ENCODE measurements at regions not wholly inside any gene's neighbourhood (a gene's known extent, or its start where the extent isn't known, plus 50 kb on each side); places are given as distances from the start of the nearest gene placed in this dataset.

DNA sequence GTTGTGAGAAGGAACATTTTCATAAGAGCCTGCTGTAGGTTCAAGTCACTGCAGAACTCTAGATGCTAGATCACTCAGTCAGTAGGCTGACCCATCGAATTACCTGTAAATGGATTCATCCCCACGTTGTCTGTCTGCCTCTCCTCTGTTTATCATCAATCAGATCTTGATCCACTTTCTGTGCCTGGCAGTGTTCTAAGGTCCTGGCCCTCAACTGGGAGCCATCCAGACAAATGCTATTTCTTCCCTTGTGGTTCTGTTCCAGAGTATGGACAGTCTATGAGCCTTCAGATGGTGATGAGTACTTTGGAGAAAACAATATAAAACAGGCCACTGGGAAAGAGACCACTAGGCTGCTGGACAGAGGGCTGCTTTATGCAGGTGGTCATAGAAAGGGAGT lies 699.4 kb upstream of the TMEM132C start:
- Mint-ChIP-seq H3K27ac (no peak overlapping the region), H3K4me1 (no peaks in the 10 kb centered on the region), H3K4me3 (no peak overlapping the region), H3K36me3 (no peaks in the 10 kb centered on the region), H3K27me3 (ENCODE audit: low read depth) (peaks cover 34% of the 10 kb centered on the region), H3K9me3 (peaks cover 4% of the 10 kb centered on the region)
- no peak for DNase-seq (ENCODE audit: low spot score in 2 of 2, unreplicated experiment in 2 of 2)
- TF ChIP-seq, protein P1, sequence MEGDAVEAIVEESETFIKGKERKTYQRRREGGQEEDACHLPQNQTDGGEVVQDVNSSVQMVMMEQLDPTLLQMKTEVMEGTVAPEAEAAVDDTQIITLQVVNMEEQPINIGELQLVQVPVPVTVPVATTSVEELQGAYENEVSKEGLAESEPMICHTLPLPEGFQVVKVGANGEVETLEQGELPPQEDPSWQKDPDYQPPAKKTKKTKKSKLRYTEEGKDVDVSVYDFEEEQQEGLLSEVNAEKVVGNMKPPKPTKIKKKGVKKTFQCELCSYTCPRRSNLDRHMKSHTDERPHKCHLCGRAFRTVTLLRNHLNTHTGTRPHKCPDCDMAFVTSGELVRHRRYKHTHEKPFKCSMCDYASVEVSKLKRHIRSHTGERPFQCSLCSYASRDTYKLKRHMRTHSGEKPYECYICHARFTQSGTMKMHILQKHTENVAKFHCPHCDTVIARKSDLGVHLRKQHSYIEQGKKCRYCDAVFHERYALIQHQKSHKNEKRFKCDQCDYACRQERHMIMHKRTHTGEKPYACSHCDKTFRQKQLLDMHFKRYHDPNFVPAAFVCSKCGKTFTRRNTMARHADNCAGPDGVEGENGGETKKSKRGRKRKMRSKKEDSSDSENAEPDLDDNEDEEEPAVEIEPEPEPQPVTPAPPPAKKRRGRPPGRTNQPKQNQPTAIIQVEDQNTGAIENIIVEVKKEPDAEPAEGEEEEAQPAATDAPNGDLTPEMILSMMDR (IDR thresholded peaks at IDR 0.05; ENCODE audit: unreplicated experiment): no peak

DNA sequence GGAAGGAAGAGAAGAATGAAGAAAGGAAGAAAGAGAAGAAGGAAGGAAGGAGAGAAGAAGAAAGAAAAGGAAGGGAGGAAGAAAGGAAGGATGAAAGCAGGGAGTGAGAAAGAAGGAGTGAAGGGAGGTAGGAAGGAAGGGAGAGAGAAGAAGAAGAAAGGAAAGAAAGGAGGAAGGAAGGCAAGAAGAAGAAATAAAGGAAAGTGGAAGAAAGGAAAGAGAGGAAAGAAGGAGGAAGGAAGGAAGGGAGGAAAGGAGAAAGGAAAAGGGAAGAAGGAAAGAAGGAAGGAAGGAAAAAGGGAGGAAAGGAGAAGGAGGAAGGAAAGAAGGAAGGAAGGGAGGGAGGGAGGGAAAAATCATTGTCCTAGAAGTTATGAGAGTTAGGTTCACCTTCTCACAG lies 696.6 kb upstream of the TMEM132C start:
- Mint-ChIP-seq H3K9me3 (no peaks in the 10 kb centered on the region), H3K4me1 (no peaks in the 10 kb centered on the region), H3K27me3 (ENCODE audit: low read depth) (peaks cover 48% of the 10 kb centered on the region), H3K27ac (no peak overlapping the region), H3K4me3 (no peak overlapping the region), H3K36me3 (no peaks in the 10 kb centered on the region)
- TF ChIP-seq, protein P1 (IDR thresholded peaks at IDR 0.05; ENCODE audit: unreplicated experiment): no peak
- no peak for DNase-seq (ENCODE audit: low spot score in 2 of 2, unreplicated experiment in 2 of 2)

DNA sequence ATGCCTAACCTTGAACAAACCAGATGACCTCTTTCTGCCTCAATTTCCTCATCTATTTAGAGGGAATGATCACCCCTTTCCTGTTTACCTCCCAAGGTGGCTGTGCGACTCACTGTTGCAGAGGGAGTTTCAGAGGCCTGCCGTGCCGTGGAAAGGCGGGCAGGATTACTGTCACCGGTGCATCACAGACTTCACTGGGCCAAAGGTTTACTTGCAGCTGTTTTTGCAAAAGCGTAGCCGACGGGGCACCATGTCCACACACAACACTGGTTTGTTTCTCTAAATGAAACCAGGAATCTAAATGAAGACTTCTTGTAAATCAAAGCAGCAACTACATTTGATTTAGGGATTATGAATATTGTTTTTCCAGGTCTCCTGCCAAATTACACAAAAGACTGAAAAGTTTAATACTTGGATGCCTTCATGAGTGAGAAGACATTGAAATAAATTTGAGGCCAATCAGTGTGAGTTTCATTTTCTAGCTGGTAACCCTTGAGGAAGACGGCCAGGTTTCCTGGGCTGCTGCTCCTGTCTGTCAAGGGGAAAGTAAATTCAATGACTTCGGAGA lies 696.1 kb upstream of the TMEM132C start:
- H3K36me3 Mint-ChIP-seq: no peaks in the 10 kb centered on the region
- TF ChIP-seq, protein P1 (IDR thresholded peaks at IDR 0.05; ENCODE audit: unreplicated experiment): no peak

DNA sequence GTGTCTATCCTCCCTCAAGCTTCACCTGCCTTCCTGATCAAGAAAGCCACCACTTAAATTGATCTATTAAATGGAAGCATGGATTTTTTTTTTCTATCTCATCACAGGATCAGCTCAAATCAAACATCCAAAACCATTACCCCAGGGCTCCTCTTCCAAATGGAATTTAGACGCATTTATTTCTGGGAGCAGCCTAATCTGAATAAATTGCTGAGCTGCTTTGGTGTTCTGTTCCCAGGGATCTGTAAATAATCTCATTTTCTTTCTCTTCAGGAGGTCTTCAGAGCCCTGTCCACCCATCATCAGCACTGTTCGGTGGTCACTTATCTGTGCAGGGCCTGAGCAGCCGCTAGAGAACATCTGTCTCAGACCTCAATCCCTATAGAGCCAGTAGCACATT lies 695.4 kb upstream of the TMEM132C start:
- no peak for DNase-seq (ENCODE audit: low spot score in 2 of 2, unreplicated experiment in 2 of 2)
- Mint-ChIP-seq H3K27me3 (ENCODE audit: low read depth) (peaks cover 48% of the 10 kb centered on the region), H3K27ac (no peak overlapping the region), H3K9me3 (no peaks in the 10 kb centered on the region), H3K4me3 (no peak overlapping the region), H3K36me3 (no peaks in the 10 kb centered on the region), H3K4me1 (no peaks in the 10 kb centered on the region)
- TF ChIP-seq, protein P1 (IDR thresholded peaks at IDR 0.05; ENCODE audit: unreplicated experiment): no peak

More for the DNA sequence above, 696.1 kb upstream of the TMEM132C start:
- no peak overlapping the region for H3K27ac Mint-ChIP-seq
- no peak overlapping the region for H3K4me3 Mint-ChIP-seq
- DNase-seq (ENCODE audit: low spot score in 2 of 2, unreplicated experiment in 2 of 2): no peak
- no peaks in the 10 kb centered on the region for H3K4me1 Mint-ChIP-seq
- H3K9me3 Mint-ChIP-seq: no peaks in the 10 kb centered on the region
- H3K27me3 Mint-ChIP-seq (ENCODE audit: low read depth): peaks cover 48% of the 10 kb centered on the region

DNA sequence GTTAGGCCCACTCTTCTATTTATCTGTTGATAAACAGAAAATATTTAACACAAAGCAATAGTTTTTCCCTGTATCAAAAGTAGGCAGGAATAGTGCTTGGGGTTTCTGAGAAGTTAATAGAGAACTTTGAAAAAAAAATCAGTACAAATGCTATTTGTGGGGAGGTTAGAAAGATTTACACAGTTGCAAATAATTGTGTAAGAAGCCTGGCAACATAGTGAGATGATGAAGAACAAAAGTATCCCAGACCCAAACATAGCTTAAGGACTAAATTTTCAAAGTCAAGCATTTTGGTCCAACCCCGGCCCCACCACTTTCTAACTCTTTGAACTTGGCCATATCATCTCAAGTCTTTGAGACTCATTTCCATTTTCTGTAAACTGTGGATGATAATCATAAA lies 687.5 kb upstream of the TMEM132C start:
- DNase-seq (ENCODE audit: low spot score in 2 of 2, unreplicated experiment in 2 of 2): no peak
- Mint-ChIP-seq H3K36me3 (no peaks in the 10 kb centered on the region), H3K27me3 (ENCODE audit: low read depth) (peaks cover 4% of the 10 kb centered on the region), H3K4me3 (no peak overlapping the region), H3K9me3 (no peaks in the 10 kb centered on the region), H3K4me1 (no peaks in the 10 kb centered on the region), H3K27ac (no peak overlapping the region)
- TF ChIP-seq, protein P1 (IDR thresholded peaks at IDR 0.05; ENCODE audit: unreplicated experiment): no peak

DNA sequence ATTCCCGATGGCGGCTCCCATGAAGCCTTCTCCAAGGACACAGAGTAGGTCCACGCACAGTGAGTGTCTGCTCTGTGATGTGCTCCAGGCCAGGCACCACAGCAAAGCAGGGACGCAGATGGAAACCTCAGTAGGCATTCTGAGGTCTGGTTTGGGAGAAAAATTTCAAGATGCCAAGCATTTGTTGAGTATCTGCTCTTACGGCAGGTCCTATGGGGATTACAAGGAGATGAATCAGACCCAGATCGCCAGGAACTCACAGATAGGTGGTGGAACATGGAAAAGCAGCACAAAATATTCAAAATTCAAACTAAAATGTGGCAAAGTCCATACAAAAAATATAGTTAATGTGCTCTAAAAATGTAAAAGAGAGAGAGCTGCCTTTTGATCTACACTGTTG lies 684.9 kb upstream of the TMEM132C start:
- TF ChIP-seq, protein P1 (IDR thresholded peaks at IDR 0.05; ENCODE audit: unreplicated experiment): no peak
- no peak overlapping the region for H3K27ac Mint-ChIP-seq
- DNase-seq (ENCODE audit: low spot score in 2 of 2, unreplicated experiment in 2 of 2): no peak
- H3K9me3 Mint-ChIP-seq: peaks cover 9% of the 10 kb centered on the region
- no peaks in the 10 kb centered on the region for H3K27me3 Mint-ChIP-seq (ENCODE audit: low read depth)
- no peaks in the 10 kb centered on the region for H3K4me1 Mint-ChIP-seq
- no peaks in the 10 kb centered on the region for H3K36me3 Mint-ChIP-seq
- no peak overlapping the region for H3K4me3 Mint-ChIP-seq

Data from mesothelial cell of epicardium (in vitro differentiated cells).